MCF 10A (cell line): ENCODE measurements at regions not wholly inside any gene's neighbourhood (a gene's known extent, or its start where the extent isn't known, plus 50 kb on each side); places are given as distances from the start of the nearest gene placed in this dataset.

ENCODE experiments used
- BruUV-seq: library from RNA; stranded (reverse); fragments of 400-500 nt; replicated peaks from 2 replicates; lab custom pipeline; 2021; lab: Mats Ljungman, UMichigan
- CTCF ChIA-PET: fragments of 300-600 bp; sonication (Branson Sonifier 250); formaldehyde crosslinking; extraction: SDS; loops from one replicate; lab custom pipeline; 2021; ENCODE audit warnings: antibody characterized with exemption, inconsistent platforms; lab: Yijun Ruan, JAX
- POLR2A ChIA-PET: fragments of 300-600, 350-650 bp; sonication (Branson Sonifier 250); formaldehyde crosslinking; extraction: SDS; loops from one replicate; lab custom pipeline; 2020; ENCODE audit warnings: antibody characterized with exemption, inconsistent platforms; lab: Yijun Ruan, JAX
- DNase-seq: peaks from one replicate; pipeline ENCODE4 v3.0.0-alpha.2; 2018; ENCODE audit not compliant: unreplicated experiment
- H3K27ac Mint-ChIP-seq: one replicate; pipeline ENCODE4 v1.8.0; 2022; ENCODE audit warnings: mild to moderate bottlenecking, low read depth, mixed read lengths; ENCODE audit not compliant: unreplicated experiment
- H3K27me3 Mint-ChIP-seq: one replicate; pipeline ENCODE4 v1.8.0; 2022; ENCODE audit warnings: mixed read lengths; ENCODE audit not compliant: insufficient read depth, unreplicated experiment
- H3K36me3 Mint-ChIP-seq: one replicate; pipeline ENCODE4 v1.8.0; 2022; ENCODE audit warnings: mild to moderate bottlenecking, moderate library complexity, mixed read lengths; ENCODE audit not compliant: insufficient read depth, unreplicated experiment
- H3K4me1 Mint-ChIP-seq: one replicate; pipeline ENCODE4 v1.8.0; 2022; ENCODE audit warnings: mixed read lengths; ENCODE audit not compliant: insufficient read depth, unreplicated experiment
- H3K4me3 Mint-ChIP-seq: one replicate; pipeline ENCODE4 v1.8.0; 2022; ENCODE audit warnings: mild to moderate bottlenecking, moderate library complexity, mixed read lengths; ENCODE audit not compliant: unreplicated experiment
- H3K9me3 Mint-ChIP-seq: one replicate; pipeline ENCODE4 v1.8.0; 2022; ENCODE audit warnings: mixed read lengths; ENCODE audit not compliant: unreplicated experiment
- intact Hi-C: fragments of 100-400 bp; cut with micrococcal nuclease; formaldehyde crosslinking; loops from 2 replicates; pipeline ENCODE4 v1.14.1; 2022
- TF ChIP-seq, protein P1 (sequence below): fragments of 200-600 bp; IDR thresholded peaks from one replicate; pipeline ENCODE4 v1.8.0; 2022; ENCODE audit warnings: antibody characterized with exemption, mild to moderate bottlenecking; ENCODE audit not compliant: unreplicated experiment

DNA sequence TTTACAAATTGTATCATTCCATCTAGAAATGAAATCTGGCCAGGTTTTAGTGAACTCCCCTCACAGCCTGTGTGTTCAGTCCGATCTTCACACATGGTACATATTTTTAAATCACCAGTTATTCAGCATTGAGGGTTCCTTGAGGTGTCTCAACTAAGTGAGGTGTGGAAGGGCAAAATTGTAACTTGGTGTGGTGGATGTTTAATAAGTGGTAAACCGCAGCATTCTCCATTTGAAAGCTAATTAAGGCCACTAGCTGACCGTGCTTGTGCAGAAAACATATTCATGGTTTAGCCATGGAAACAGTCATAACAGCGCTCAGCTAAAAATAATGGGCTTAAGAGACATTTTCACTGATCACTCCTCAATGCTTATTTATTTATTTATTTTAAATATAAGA lies 786.2 kb upstream of the FANCL start:
- Mint-ChIP-seq H3K27ac (no peak overlapping the region), H3K36me3 (no peaks in the 10 kb centered on the region), H3K9me3 (no peaks in the 10 kb centered on the region), H3K27me3 (no peaks in the 10 kb centered on the region), H3K4me3 (no peak overlapping the region), H3K4me1 (no peaks in the 10 kb centered on the region)
- TF ChIP-seq, protein P1, sequence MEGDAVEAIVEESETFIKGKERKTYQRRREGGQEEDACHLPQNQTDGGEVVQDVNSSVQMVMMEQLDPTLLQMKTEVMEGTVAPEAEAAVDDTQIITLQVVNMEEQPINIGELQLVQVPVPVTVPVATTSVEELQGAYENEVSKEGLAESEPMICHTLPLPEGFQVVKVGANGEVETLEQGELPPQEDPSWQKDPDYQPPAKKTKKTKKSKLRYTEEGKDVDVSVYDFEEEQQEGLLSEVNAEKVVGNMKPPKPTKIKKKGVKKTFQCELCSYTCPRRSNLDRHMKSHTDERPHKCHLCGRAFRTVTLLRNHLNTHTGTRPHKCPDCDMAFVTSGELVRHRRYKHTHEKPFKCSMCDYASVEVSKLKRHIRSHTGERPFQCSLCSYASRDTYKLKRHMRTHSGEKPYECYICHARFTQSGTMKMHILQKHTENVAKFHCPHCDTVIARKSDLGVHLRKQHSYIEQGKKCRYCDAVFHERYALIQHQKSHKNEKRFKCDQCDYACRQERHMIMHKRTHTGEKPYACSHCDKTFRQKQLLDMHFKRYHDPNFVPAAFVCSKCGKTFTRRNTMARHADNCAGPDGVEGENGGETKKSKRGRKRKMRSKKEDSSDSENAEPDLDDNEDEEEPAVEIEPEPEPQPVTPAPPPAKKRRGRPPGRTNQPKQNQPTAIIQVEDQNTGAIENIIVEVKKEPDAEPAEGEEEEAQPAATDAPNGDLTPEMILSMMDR, result no peak
- no peak for DNase-seq
- intact Hi-C loops, result loop anchor here (5.0 kb wide), 1 partner anchor 1525 kb away; the partner anchor contains the start of gene BCL11A
- ChIA-PET CTCF (interaction anchor here (0.6 to 1.5 kb wide), 4 partner anchors 9 to 1075 kb away, joined by 3 to 4 read pairs (median 4); no protein-coding TSS in a partner anchor), POLR2A (no interaction called here)
- no TSS peak for BruUV-seq

DNA sequence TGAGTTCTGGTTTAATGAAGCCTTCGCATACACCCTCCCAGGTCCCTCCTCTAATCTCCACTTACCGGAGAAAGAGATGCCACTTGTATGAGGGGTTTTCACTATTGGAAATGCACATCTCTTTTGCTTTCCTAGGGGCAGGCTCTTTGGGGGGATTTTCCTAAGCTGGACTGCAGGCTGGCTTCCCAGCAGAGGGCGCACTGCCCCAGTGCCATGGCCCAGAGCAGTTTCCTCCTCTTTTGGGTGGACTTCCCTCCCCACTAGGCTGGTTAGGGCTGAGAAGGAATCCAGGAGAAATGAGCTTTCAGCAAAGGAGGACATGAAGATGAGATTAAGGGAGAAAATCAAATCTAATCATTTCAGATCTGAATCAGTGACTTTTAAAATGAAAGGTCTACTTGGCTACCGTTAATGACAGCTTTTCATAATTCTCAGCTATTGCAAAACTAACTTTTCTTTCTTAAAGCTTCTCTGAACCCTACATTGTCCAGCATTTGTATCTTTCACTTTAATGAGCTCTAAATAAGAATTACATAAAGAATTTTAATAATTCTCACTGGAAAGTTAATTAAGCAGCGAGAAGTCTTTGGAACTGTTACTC lies 784.1 kb upstream of the FANCL start:
- Mint-ChIP-seq H3K27me3 (no peaks in the 10 kb centered on the region), H3K27ac (no peak overlapping the region), H3K4me3 (no peak overlapping the region), H3K9me3 (peaks cover 6% of the 10 kb centered on the region), H3K4me1 (no peaks in the 10 kb centered on the region), H3K36me3 (no peaks in the 10 kb centered on the region)
- TF ChIP-seq, protein P1, result peak; percentile 63
- POLR2A ChIA-PET, result interaction anchor here (0.8 to 0.9 kb wide), 2 partner anchors 14 to 18 kb away, joined by 3 read pairs; no protein-coding TSS in a partner anchor
- CTCF ChIA-PET, result interaction anchor here (0.6 to 3.0 kb wide), 27 partner anchors 9 to 1651 kb away, joined by 3 to 12 read pairs (median 3); no protein-coding TSS in a partner anchor
- intact Hi-C loops, result loop anchor here (5.0 kb wide), 1 partner anchor 1527 kb away; the partner anchor contains the start of gene BCL11A
- DNase-seq, result peak; percentile 41
- BruUV-seq, result no TSS peak

- TF ChIP-seq, protein P1, result no peak
- POLR2A ChIA-PET, result no interaction called here
- BruUV-seq, result no TSS peak
Measured at GRCh38 chr2:59021786-59022185, 780.7 kb upstream of the FANCL start.

DNA sequence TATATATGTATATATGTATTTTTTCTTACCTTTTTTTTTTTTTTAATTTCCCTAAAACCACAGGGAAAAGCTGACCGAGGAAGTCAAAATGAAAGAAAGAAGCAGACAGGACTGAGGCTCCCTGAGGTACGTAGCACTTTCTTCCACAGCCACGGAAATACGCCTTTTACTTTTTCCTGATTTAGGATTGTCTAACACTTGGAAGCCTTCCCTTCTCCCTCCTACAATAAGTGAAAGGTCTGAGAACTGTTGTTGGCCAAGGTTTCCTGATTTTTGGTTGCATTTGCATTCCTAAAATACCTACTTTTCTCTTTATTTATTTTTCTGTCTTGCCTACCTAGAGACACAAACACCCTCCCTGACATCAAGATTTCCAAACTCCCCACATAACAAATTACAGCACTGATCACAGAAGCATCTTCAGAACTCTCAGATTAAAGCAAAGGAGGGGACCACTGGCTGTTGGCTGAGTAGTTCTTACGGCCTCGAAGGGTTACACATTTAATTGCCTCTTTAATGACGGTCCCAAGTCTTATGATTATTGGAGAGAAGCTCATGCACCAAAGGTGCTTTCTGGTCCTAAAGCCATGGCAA lies 778.5 kb upstream of the FANCL start:
- BruUV-seq, result no TSS peak
- intact Hi-C loops, result no loop called here
- Mint-ChIP-seq H3K27me3 (no peaks in the 10 kb centered on the region), H3K9me3 (peaks cover 6% of the 10 kb centered on the region), H3K4me3 (no peak overlapping the region), H3K4me1 (no peaks in the 10 kb centered on the region), H3K27ac (no peak overlapping the region), H3K36me3 (no peaks in the 10 kb centered on the region)
- POLR2A ChIA-PET, result no interaction called here
- CTCF ChIA-PET, result interaction anchor here (0.5 to 0.6 kb wide), 2 partner anchors 1098 to 1117 kb away, joined by 3 to 4 read pairs; no protein-coding TSS in a partner anchor
- TF ChIP-seq, protein P1, result no peak
- no peak for DNase-seq

More at GRCh38 chr2:59021786-59022185, 780.7 kb upstream of the FANCL start:
- CTCF ChIA-PET, result interaction anchor here (0.6 kb wide), 1 partner anchor 222 kb away, joined by 4 read pairs; no protein-coding TSS in a partner anchor
- no peak for DNase-seq
- Mint-ChIP-seq H3K27ac (no peak overlapping the region), H3K4me1 (no peaks in the 10 kb centered on the region), H3K9me3 (peaks cover 6% of the 10 kb centered on the region), H3K27me3 (no peaks in the 10 kb centered on the region), H3K4me3 (no peak overlapping the region), H3K36me3 (no peaks in the 10 kb centered on the region)
- intact Hi-C loops, result no loop called here
